T-helper 9 cell (primary cell): ENCODE measurements at regions not wholly inside any gene's neighbourhood (a gene's known extent, or its start where the extent isn't known, plus 50 kb on each side); places are given as distances from the start of the nearest gene placed in this dataset.
"Not testable (repeated sequence)": the region's sequence is repeated elsewhere in the genome, so short reads cannot be mapped to it uniquely, and the experiment has no call there.

Experiments
- DNase-seq: peaks from one replicate; pipeline ENCODE4 v3.0.0-alpha.2; 2020

- no peak for DNase-seq
Observed at GRCh38 chr1:220942278-220942677, 63.0 kb downstream of the HLX start.

GRCh38 chr1:220942914-220943313, 63.7 kb downstream of the HLX start:
- DNase-seq = not testable (repeated sequence)

GRCh38 chr1:220943319-220943996, 64.2 kb downstream of the HLX start:
- no peak for DNase-seq

- DNase-seq = no peak
Observed at GRCh38 chr1:220950576-220950975, 71.3 kb downstream of the HLX start.

- no peak for DNase-seq
Observed at GRCh38 chr1:220952961-220953643, 73.9 kb downstream of the HLX start.

- no peak for DNase-seq
Observed at GRCh38 chr1:220954321-220955075, 75.3 kb downstream of the HLX start.

GRCh38 chr1:220955116-220955515, 75.9 kb downstream of the HLX start:
- no peak for DNase-seq

GRCh38 chr1:220956501-220957232, 77.4 kb downstream of the HLX start:
- DNase-seq = no peak

- no peak for DNase-seq
Observed at GRCh38 chr1:220957233-220957605, 78.0 kb downstream of the HLX start.

GRCh38 chr1:220958234-220958633, 79.0 kb downstream of the HLX start:
- no peak for DNase-seq

GRCh38 chr1:220962031-220962751, 82.9 kb downstream of the HLX start:
- DNase-seq = no peak

- no peak for DNase-seq
Observed at GRCh38 chr1:220966041-220966440, 86.8 kb downstream of the HLX start.

- no peak for DNase-seq
Observed at GRCh38 chr1:220966473-220966872, 87.2 kb downstream of the HLX start.

GRCh38 chr1:220966881-220967611, 87.8 kb downstream of the HLX start:
- DNase-seq = no peak

- DNase-seq = no peak
Observed at GRCh38 chr1:220967911-220968310, 88.7 kb downstream of the HLX start.

GRCh38 chr1:220969281-220969680, 90.0 kb downstream of the HLX start:
- not testable (repeated sequence) for DNase-seq

- DNase-seq = no peak
Observed at GRCh38 chr1:220970311-220970710, 91.1 kb downstream of the HLX start.

GRCh38 chr1:220971221-220971620, 92.0 kb downstream of the HLX start:
- no peak for DNase-seq

GRCh38 chr1:220974431-220974830, 95.2 kb downstream of the HLX start:
- DNase-seq = no peak

GRCh38 chr1:220976390-220976789, 97.1 kb downstream of the HLX start:
- DNase-seq = no peak

- no peak for DNase-seq
Observed at GRCh38 chr1:220979371-220979770, 100.1 kb downstream of the HLX start.

GRCh38 chr1:220982686-220983085, 103.4 kb downstream of the HLX start:
- no peak for DNase-seq
